Stimulated activated CD4-positive, alpha-beta T cell treated with anti-CD3 and anti-CD28 coated beads, Interleukin-12 subunit alpha, Interleukin-12 subunit beta, amount 100 ng/mL, for 4 hours (primary cell): ENCODE measurements at regions not wholly inside any gene's neighbourhood (a gene's known extent, or its start where the extent isn't known, plus 50 kb on each side); places are given as distances from the start of the nearest gene placed in this dataset.
"Not testable (repeated sequence)": the region's sequence is repeated elsewhere in the genome, so short reads cannot be mapped to it uniquely, and the experiment has no call there.

Experiments used
- DNase-seq: peaks from one replicate; pipeline ENCODE4 v3.0.0-alpha.2; 2020

DNA sequence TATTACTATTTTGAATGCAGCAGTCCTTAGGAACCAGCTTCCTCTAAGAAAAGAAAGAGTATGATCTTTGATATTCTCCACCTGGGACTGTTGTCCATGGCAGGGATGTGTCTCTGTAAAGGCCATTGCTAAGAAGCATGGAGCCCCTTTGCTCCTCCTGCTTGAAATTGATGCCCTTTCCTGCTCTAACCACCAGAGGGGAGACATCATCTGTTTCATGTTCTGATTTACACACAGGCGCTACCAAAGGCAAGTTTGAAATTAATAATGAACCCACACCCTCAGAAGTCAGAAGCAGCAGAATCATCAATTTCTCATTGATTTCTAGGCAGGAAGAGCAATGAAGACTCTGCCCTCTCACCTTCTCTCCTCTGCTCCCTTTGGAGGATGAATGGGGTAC, 253.8 kb downstream of the RMST start:
- no peak for DNase-seq

DNA sequence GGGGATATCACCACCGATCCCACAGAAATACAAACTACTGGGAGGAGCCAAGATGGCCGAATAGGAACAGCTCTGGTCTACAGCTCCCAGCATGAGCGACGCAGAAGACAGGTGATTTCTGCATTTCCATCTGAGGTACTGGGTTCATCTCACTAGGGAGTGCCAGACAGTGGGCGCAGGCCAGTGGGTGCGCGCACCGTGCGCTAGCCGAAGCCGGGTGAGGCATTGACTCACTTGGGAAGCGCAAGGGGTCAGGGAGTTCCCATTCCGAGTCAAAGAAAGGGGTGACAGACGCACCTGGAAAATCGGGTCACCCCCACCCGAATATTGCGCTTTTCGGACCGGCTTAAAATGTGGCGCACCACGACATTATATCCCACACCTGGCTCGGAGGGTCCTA, 261.2 kb downstream of the RMST start:
- DNase-seq = not testable (repeated sequence)

DNA sequence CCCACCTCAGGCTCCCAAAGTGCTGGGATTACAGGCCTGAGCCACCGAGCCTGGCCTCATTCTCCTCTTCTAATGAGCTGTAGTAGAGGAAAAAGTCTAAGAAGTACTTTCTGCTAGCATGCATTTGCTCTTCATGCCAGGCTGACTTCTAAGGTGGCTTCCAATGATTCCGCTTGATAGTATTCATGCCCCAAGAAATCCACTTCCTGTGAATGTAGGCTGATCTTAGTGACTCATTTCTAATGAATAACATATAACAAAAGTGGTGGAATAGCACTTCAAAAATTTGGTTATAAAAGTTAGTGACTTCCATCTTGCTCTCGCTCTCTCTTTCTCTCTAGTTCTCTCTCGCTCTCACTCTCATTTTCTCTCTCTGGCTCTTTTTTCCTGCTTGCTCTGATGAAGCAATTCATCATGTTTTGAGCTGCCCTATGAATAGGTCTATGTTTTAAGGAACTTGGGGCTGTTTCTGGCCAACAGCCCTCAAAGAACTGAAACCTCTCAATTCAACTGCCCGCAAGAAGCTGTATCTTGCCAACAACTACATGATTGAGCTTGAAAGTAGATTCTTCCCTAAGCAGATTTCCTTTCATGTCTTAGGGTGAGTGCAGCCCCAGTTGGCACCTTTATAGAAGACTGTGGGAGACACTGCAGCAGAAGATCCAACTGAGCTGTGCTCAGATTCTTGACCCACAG, 282.9 kb downstream of the RMST start:
- DNase-seq = no peak

DNA sequence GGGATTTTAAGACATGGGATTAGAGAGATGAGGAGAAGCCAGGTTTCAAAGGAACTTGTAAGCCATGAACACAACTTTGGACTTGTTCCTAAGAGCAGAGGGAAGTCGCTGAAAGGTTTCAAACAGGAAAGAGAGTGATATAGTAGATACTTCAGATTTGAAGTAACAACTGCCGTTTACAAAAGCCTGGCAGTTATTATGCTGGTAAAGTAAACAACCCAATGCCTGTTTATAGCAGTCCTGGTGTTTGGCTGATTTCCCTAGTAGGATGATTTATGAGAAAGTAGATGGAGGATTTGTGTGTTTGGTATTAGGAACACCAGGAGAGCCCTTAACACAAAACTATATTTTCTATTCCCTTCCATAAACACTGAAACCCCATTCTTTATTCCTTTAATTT, 285.7 kb downstream of the RMST start:
- no peak for DNase-seq

DNA sequence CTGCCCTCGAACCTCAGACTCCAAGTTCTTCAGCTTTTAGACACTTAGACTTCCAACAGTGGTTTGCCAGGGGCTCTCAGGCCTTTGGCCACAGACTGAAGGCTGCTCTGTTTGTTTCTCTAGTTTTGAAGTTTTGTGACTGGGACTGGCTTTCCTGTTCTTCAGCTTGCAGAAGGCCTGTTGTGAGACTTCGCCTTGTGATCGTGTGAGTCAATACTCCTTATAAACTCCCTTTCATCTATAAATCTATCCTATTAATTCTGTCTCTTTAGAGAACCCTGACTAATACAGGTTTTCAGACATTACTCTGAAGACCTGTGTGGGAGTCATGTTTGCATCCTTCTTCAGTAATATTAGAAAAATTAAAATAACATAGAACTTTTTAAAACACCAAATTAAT, 289.1 kb downstream of the RMST start:
- DNase-seq = no peak

DNA sequence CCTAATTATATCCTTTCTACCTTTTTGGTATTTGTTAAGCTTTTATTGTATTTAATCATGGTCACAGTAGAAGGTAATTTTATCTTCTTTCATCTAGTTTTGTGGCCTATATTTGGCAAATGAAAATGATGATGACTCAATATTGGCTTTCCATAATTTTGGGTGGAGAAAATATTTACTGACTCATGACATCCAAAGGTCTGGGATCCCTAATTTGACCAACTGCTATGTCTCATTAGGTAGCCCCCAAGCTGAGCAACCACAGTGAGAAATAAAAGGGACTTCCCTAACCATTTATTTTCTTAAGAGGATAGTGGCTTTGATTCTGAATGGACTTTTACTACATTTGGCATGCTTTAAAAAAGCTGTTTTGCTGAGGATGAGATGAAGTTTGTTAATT, 289.5 kb downstream of the RMST start:
- DNase-seq = no peak

DNA sequence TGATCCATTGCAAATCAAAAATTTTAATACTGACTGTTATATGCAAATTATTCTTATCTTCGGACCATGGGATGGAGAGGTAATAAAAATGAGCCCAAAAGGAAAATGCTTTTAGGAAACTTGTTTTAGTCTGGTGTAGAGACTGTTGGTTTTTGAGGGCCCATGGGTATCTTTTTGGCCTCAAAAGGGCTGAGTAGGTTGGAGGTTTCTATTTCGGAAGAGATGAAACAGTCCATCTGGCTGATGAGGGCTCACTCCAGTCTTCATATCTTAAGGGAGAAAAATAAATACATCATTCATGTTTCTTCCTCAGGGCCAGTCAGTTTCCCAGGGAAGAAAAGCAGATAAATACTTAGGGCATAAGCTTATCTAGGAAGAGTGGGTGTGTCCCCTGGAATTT, 290.7 kb downstream of the RMST start:
- DNase-seq = no peak

DNA sequence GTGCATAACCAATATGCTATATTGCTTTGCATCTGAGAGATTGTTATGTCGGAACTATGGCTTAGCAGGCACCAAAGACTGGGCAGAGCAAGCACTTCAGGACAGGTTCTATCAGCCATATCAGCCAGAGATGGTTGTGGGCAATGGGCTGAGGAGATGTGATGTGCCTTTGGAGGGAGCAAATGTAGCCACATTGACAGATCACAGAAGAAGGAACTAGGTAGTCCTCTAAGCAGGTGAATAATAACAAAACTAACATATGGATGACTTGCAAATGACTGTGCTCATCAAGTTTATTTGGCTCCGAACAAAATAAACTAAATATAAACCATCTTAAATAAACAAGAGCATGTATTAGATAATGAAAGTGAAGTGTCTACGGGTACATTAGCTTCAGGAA, 291.7 kb downstream of the RMST start:
- DNase-seq = no peak

DNA sequence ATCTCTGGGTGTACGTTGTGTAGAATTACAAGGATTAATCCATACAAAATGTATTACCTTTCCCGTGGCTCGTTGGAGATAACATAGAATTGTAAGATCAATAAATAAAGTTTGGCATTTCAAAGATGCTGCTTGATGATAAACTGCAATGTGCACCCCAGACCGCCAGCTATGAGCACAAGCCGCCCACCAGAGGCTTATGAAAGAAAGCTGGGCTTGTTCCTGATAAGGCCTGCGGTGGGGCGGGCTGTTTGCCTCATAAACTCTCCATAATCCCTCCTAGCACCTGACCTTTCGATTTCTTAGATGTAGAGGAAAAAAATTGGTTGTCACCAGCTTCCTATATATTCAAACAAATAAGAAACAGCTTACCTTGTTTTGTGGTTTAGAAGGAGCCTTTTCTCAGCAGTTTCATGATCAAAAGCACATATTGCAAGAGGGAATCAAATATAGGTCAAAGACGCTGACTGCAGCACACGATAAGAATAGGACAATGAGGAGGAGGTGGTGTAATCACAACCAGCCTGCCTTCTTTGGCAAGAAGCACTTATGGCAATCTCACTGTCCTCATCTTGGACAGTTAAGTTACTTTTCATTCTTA, 293.6 kb downstream of the RMST start:
- no peak for DNase-seq

DNA sequence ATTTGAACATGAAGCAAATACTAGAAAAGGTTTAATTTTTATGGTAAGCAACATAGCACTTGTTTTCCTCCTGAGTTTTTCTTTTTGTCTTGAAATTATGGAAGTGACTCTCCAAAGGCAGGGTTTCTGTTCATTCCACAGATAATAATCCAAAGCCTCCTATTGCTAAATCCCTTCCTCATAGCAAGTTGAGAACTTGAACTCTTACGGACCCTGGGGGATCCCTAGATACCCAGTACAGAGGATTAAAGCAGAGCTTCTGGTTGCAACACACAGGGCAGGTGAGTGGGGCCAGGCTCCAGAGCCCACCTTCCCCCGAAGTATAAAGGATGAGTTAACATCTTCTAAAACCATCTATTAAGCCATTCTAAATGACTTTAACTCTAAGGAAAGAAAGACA, 294.1 kb downstream of the RMST start:
- DNase-seq = no peak

DNA sequence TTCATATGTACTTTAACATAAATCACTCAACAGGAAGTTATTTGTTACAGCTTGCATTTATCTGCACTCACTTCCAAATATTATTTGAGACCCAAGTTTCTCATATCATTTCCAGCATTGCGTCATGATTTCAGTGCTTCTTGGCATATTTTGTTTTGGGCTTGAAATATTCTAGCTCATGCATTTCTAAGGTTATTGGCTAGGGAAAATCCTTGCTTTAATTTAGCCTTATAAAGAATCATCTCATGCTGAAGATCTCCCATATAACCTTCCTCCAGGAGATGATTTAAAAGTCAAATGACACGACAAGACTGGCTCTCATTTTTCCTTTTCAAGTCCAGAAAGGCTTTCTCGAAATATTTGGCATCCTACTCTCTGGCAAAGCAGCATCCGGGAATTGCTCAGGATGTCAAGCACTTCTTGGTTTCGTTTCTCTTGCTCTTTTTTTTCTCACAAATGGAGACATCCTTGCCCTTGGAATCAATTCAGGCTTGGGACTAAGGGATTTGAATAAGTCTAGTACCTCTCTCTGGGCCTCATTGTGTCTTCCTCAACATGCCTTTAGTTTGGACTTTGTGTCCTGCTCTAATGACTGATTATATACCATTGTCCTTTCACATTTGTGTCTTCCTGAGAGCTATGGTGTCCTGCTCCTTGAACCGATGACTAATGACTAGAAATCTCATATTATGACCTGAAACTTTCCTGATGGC, 295.0 kb downstream of the RMST start:
- no peak for DNase-seq

DNA sequence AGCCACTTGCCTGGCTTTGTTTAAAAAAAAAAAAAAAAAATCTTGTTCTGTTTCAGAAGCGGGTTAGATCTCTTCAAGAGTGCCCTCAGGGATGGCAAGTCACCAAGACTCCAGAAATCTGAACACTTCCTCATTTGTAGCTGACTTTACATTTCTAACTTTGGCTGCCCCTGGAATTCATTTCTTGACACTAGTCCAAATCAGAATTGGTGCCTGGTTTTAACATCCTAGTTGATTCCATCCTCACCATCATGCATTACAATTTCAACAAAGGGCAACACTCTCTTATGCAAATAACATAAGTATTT, 295.5 kb downstream of the RMST start:
- no peak for DNase-seq

DNA sequence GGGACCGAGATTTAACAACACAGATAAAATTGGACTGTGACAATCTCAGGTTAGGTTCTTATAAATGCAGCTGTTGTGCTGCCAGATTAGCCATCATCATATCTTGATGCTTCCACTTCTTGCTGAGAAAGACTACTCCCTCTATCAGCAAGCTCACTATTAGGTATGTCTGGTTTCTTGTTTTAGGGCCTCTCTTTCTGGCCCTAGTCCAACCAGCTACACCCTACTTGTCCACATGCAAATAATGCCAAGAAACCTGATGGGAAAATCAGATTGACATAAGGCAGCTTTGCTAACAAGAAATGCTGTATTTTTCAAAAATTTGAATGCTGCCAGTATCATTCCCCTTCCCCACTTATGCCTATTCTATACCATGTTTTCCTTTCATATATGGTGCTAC, 296.0 kb downstream of the RMST start:
- DNase-seq = no peak

DNA sequence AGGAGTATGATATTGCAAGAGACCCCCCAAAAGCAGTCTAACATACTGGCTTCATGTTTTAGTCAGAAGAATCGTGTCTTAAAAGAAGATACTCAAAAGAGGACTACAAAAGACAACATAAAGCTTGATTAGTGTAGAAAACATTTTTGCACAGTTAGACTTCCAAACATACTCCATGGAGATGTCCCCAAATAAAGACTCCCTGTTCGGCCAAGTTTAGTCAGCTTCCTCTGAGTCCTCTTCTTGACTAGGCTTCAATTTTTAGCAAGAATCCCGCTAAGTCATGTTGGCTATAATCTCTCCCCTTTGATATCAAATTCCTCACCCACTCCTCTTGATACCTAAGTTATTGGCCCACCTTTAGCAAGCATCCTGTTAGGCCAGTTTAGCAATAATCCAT, 298.0 kb downstream of the RMST start:
- DNase-seq = no peak

DNA sequence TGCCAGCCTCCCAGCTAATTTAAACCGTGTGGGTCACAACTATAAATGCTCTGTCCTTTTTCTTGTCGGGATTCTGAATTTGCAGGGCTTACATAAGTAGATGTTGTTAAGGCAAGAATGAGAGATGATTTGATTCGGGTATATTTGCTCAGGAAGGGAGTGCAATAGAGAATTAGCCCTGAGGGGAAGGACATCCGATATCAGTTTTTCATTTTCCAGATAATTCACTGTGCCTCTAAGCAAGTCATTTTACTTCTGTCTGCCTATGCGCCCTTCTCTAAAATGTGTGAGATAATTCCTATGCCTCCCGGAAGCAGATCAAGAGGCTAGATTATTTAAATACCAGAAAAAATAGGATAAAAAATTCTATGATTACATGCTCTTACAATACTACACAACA, 300.5 kb downstream of the RMST start:
- DNase-seq = no peak

DNA sequence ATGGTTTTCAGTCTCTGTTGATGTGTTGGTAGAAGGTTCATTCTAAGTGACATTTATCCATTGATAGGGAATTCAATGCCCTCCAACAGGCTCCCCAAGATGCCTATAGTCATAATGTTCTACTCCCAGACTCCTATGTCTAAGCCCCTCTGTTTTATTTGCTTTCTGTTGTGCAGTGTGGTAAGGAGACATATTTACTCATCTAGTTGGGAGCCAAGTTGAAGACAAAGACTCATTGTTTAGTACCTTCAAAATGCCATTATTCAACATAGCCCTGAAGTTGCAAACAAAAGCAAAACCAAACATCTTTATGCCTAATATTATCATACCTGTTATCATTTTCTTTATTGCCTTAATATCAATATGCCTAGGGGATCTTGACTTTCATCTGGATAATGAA, 302.1 kb downstream of the RMST start:
- DNase-seq = no peak

DNA sequence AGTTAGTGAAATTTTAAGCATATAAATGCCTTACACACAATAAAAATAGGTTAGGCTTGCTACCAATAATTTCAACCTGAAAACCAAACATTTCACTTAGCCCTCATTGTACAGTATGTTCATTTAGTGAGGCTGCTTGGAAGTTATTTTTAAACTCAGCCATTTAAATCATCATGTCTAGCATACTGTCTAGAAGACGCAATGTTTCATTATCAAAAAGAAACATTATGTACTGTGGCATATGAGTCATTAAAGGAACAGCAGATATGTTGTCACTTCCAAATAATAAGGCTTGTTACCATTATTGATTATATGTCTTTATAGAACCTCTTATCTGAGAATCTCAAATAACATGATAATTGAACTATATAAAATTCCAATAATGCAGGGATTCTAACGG, 304.7 kb downstream of the RMST start:
- no peak for DNase-seq

DNA sequence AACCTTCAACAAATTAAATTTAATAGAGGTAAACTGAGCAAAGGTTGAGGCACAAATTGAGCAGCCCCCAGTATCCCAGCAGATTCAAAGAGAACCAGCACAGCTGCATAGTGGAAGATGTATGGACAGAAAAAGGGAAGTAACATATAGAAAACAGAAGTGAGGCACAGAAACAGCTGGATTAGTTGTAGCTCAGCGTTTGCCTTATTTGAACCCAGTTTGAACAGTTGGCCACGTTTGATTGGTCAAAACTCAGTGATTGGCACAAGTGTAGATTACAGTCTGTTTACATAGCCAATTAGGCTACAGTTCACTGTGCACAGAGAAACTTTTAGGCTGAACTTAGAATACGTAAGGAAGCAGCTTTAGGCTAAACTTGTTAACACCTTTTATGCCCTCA, 315.5 kb downstream of the RMST start:
- no peak for DNase-seq

DNA sequence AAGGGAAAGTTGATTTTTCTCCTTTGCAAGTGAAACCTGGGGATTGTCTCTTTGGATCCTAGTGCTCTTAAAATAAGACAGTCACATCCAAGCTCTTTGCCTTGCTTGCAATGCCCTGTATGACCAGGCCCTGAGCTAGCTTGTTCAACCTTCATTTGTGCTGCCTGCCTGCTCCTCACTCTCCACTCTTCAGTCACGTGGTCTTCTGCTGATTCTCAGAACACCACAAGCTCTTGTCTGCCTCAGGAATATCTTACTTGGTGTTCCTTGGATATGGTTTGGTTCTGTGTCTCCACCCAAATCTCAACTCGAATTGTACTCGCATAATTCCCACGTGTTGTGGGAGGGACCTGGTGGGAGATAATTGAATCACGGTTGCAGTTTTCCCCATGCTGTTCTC, 318.7 kb downstream of the RMST start:
- DNase-seq = no peak

DNA sequence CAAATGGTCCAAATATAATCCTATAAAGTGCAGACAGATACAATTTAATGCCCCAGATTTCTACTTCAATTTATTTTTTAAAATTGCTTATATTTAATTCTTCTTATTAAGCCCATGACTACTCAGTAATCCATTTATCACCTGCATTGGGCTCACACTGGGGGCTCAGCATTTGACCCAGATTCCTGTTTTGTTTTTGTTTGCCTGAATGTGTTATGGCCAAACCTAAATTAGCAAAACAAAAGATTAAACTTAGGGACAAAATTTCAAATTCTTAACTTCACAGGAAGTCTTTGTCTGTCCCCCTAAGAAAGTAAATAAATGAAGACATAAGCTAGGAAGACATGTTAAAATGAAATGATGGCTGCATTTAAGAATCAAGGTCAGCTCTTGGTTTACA, 322.3 kb downstream of the RMST start:
- no peak for DNase-seq

DNA sequence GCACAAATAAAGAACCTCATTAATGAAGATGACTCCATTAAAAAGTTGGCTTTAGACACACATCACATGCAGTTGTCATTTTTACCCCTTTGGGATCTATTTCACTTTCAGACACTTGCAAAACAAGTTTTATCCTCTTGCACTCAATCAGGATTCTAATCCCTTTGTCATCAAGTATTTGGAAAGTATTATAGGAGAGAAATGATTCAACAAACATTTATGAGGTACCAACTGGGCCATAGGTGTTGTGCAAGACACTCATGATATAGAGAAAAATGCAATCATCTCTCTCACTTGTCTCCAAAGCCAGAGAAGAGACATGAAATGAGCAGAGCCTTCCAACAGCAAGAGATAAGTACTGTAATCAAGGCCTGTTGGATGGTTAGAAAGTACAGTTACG, 327.7 kb downstream of the RMST start:
- no peak for DNase-seq

DNA sequence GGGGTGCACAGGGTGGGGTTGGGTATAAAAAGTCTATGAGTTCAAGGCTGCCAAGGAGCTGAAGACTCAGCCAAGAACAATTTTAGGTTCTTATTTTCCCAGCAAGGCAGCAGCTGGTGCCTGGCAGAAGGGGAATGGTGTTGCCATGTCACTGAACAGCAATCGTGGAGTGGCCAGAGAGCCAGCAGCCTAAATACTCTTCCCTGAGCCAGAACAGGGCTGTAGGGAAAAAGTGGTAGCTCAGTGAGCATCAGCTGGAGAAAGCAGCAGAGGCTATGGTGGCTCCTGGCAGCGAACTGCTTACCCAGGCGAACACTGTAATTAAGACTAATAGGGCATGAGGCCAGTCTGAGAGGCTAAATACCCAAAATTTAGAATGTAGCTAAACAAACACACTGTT, 334.9 kb downstream of the RMST start:
- no peak for DNase-seq

DNA sequence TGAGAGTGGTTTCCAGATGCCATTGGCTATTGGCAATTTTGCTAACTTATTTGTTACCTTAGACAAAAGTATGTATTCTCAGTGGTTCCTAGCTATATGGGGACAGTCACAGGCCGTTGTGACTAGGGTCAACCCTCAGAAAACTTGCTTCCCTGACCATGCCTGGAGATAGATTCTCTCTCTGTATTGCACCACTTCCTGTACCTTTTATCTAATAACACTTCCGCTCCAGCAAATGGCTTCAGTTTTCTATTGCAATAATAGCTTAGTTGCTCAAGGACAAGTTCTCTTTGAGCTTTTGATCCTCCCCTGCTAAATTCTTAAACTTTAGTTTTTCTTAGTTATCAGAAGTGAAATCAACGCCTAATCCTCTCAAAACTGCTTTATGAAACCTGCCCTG, 338.0 kb downstream of the RMST start:
- no peak for DNase-seq

DNA sequence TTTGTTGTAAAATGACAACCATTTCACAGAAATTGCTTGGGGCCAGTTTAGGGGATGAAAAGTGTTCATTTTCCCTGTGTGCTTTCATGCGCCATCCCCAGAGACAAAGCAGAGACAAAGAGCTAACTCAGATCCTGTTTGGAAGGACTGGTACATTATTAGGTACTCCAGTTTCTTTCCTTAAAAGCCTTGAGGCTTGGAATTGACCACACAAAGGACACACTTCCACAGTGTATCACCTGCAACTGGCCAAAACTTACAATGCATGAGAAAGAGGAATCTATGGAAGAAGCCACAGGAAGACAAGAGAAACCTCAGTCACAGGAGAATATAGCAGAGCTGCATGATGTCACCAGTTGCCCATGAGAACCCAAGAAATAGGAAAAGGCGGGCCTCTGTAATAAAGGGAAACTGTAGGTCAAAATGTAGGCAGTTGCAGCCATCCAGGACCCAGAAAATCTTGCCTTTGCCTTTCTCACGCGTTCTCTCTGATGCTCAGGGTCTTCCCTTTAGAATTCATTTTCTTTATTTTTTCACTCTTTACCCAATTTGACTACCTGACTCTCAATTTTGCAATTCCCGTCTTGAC, 339.0 kb downstream of the RMST start:
- no peak for DNase-seq

DNA sequence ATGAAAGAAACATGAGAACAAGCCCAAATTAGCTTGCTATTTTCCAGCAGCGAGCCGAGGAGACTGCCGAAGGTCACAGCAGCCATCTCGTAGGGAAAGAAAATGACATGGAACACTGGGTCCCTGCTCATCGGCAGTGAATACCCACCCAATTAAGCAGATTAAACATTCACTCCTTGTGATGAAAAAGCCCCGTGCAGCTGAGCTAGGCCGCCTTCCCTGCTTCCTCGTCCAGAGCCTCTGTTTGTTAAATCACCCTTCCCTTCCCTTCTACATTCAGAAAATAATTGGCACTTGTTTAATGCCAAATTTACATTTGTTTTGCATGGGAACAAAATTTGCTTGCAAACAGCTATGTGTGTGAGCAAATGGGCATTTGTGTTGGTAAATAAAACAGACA, 342.5 kb downstream of the RMST start:
- DNase-seq = no peak
